ENCODE measurements at regions not wholly inside any gene's neighbourhood (a gene's known extent, or its start where the extent isn't known, plus 50 kb on each side); places are given as distances from the start of the nearest gene placed in this dataset.

- DNase-seq = no peak
Measured at GRCh38 chr11:120061036-120061760, 76.7 kb downstream of the TRIM29 start.

DNA sequence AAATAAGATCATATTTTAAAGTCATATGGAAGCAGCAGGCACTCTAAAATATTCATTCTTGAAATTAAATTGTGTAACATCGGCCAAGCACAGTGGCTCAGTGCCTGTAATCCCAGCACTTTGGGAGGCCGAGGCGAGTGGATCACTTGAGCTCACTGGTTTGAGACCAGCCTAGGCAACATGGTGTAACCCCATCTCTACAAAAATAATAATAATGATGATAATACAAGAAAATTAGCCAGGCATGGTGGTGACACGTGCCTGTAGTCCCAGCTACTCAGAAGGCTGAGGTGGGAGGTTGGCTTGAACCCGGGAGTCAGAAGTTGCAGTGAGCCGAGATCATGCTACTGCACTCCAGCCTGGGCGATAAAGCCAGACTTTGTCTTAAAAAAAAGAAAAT is 77.4 kb downstream of the TRIM29 start:
- DNase-seq = no peak

GRCh38 chr11:120058931-120059330 is 79.0 kb downstream of the TRIM29 start:
- DNase-seq = no peak

- no peak for DNase-seq
Measured at GRCh38 chr11:120057595-120058581, 80.0 kb downstream of the TRIM29 start.

- no peak for DNase-seq
Measured at GRCh38 chr11:120057028-120057330, 80.9 kb downstream of the TRIM29 start.

DNA sequence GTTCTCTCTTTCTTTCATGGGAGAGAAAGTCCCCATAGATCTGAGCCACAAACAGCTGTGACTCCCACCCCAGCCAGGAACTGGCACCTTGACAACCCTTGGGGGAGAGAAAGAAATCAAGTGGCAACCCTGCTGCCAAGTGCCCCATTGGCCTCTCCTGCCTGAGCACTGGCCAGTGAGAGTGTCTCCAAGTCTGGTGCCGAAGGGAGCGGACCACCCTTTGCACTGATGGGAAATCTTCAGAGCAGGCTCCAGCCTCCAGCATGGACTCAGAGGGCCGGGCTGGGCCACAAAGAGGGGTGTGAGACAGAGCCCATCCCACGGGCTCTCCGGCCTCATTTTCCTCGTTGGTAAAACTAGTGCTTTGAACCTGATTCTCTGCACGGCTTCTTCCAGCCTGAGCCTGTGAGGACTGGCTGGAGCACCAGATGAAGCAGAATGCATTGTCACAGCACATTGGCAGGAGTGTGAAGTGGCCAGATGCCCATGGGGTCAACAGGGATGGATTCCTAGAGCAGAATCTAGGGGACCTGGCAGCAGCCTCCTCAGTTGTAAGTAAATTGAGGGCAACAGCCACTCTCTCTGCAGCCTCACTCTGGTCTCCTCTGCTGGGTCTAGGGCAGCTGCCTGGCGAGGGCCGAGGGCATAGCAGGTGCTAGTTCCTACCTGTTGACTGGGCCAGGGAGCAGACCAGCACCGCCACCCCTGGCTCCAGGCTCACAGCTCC is 81.4 kb downstream of the TRIM29 start:
- no peak for DNase-seq

- DNase-seq = no peak
Measured at GRCh38 chr11:120055646-120056045, 82.3 kb downstream of the TRIM29 start.

- DNase-seq = no peak
Measured at GRCh38 chr11:120054753-120055045, 83.2 kb downstream of the TRIM29 start.

DNA sequence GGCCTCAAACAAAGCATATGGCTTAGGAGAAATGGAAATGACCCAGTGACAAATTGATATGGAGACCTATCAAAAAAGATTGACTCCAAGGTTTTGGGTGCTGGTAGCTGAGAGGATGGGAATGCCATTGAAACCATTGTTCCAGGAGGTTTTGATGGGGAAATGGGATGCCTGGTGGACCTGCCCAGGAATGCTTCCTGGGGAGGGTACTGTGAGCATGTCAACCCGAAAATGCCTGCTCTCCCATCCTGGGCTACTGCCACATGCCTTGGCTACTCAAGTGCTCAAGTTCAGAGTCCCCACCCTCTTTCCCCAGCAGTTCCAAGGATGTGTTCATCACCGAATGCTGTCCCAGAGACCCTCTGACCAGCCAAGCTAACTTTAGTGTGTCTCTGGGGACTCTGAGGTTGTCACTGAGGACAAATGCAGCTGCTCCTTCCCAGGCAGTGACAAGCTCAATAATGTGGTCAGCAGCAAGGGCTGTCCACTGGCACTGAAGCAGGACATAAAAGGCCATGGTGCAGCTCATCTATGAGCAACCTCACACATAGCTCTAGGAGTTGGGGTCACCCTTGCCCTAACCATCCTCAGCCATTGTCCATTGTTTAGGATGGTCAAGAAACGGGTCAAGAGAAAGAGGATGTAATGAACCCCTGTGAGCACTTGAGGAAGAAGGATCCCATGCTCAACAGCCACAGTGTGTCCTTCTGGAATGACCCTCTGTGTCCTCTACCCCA is 83.7 kb downstream of the TRIM29 start:
- DNase-seq = no peak

DNA sequence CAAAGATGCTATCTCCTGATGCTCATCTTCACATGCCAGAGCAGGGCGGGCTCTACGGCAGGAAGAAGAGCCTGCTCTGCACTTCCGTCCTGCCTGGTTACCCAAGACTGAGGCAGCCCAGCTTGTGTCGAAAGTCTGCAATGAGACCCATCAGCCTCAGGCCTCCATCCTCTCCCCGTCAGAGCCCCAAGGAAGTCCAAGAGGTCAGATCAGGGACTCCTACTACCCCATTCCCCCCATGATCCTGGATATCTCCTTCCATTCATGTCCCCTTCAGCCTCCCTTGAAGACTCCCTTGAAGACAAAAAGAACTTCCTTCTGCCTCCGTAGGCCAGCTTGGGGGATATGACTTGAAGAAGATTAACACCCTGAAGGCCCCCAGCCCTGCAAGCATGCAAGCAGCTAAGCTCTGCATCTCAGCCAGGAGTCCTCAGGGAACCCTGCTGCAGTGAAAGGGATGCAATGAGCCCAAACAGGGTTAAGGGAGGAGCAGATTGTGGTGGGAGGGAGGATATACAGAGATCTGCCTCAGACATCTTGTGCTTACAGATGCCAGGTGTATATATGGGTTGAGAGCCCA is 85.6 kb downstream of the TRIM29 start:
- no peak for DNase-seq

- DNase-seq = no peak
Measured at GRCh38 chr11:120044011-120044675, 93.8 kb downstream of the TRIM29 start.

DNA sequence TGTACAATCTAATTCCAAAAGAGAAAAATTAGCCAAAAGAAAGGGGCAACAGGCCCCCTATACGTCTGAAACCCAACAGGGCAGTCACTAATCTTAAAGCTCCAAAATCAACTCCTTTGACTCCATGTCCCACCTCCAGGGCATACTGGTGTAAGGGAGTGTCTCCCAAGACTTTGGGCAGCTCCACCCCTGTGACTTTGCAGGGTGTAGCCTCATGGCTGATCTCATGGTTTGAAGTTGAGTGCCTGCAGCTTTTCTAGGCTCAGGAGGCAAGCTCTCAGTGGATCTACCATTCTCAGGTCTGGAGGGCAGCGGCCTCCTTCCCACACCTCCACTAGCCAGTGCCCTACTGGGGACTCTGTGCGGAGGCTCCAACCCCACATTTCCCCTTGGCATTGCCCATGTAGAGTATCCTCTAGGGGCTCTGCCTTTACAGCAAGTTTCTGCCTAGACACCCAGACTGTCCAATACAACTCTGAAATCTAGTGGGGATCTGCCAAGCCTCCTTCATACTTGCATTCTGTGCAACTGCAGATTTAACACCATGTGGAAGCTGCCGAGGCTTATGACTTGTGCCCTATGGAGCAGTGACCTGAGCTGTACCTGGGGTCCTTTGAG is 94.5 kb downstream of the TRIM29 start:
- DNase-seq = no peak

DNA sequence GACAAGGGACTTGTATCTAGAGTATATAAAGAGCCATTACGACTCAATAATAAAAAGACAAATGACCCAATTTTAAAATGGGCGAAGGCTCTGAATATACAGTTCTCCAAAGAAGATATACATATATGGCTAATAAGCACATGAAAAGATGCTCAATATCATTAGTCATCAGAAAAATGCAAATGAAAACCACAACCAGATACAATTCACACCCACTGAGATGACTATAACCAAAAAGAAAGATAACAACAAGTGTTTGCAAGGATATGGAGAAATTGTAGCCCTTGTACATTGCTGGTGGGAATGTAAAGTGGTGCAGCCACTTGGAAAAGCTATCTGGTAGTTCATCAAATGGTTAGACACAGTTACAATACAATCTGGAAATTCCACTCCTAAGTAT is 96.3 kb downstream of the TRIM29 start:
- no peak for DNase-seq

GRCh38 chr11:120040151-120040840 is 97.6 kb downstream of the TRIM29 start:
- no peak for DNase-seq

GRCh38 chr11:120039039-120039438 is 98.9 kb downstream of the TRIM29 start:
- DNase-seq = no peak

DNA sequence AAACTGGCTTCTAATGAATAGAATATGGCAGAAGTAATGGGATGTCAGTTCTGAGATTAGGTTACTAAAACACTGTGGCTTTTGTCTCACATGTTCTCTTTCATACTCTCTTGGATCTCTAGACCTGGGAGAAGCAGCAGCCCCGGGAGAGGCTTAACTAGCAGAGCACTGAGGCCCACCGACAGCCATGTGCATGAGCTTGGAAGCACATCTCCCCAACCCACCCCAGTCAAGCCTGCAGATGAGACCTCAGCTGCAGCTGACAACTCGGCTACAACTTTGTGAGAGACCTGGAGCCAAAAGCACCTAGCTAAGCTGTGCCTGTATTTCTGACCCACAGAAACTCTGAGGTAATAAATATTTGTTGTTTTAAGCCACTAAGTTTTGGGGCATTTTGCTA is 100.8 kb downstream of the TRIM29 start:
- DNase-seq = no peak

DNA sequence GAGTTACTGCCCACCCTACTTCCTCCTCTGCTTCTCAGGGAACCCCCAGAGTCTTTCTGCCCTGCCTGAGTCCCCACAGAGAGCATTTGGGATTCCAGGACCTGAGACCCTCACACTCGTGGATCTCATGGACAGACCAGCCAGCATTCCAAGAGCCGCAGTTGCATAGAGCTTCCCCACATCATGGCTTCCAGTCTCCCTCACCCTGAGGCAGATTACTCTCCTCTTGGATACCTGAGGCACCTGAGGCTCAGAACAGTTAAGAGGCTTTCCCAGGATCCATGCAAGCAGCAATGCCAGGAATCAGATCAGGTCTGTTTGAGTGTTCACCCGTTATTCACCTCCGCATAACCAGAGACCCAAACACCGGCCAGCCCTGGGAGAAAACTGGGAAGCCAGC is 102.2 kb downstream of the TRIM29 start:
- DNase-seq = no peak

DNA sequence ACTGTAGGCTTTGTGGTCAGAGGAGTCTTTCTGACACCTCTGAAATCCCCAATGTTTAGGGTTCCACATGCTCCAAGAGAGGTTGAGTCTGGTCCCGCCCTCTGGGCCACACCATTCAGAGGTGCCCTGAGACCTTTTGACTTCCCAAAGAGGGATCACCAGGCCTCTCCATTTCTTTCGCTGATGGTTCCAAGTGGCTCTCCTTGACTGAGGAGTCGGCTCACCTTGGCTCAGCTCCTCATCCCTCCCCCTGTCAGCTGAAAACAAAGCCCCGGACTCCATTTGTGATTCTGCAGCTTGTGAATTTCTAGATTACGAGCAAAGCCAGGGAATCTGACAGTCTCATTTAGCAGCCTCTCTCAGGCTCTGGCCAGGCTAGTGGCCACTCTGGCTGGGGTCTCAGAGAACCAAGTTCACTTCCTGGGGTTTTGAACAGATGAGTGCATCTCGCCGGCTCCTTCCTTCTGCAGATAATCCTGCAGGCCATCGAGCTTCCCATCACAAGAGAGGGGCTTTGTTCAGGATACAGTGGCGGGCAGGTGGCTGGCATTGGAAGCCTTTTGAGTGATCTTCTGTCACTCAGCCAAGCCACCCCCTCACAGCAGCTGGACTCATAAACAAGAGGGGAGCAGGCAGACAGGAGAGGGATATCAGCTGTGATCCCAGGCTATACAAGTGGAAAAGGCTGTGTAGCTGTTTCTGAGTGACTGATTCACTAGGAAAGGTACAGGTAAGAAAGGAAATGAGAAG is 102.9 kb downstream of the TRIM29 start:
- DNase-seq = no peak

- no peak for DNase-seq
Measured at GRCh38 chr11:120034176-120034875, 103.6 kb downstream of the TRIM29 start.

Measured in NK-92 treated with Interleukin-12 subunit alpha and Interleukin-12 subunit beta, amount 100 ng/mL, for 24 hours (cell line).